DMS153 treated with DMSO at 0.1 percent for 48 hours (cell line): ENCODE measurements at regions not wholly inside any gene's neighbourhood (a gene's known extent, or its start where the extent isn't known, plus 50 kb on each side); places are given as distances from the start of the nearest gene placed in this dataset.

ENCODE experiments used
- DNase-seq: peaks from one replicate; lab custom pipeline; 2025; ENCODE audit not compliant: unreplicated experiment; lab: John Stamatoyannopoulos, UW

DNA sequence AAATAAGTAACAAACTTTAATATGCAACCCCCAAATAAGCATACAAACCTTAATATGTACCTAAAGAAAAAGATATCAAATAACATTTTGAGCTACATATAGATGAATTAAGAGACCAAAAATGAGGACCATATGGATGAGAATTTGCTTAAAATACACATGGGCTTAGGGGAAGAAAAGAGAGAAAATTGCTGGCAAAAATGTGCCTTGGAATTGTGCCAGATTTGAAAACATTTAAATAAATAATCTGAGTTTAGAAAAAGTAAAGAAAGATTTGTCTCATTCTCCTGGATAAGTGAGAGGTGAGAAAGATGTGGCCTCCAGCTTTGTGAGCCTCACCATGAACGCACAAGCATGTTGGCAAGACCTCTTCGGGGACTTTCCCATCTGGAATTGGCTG lies 372.6 kb downstream of the SOX11 start:
- no peak for DNase-seq

DNA sequence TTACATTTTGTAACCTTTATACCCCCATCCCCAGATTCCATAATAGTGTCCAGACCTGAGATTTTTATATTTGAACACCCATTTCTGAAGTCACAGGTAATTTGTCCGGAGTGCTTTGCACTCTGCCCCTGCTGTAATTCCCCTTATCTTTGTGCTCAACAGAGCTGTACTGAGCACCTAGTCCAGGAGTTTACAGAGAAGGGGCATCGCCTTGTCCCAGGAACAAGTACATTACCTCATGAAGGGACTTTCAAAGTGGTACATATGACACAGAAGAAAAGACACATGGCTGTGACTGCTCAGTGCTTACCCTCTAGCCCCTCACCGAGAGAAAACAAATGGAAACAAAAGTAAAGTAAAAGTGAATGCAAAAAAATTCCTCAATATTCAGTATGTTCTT lies 373.5 kb downstream of the SOX11 start:
- DNase-seq: no peak

DNA sequence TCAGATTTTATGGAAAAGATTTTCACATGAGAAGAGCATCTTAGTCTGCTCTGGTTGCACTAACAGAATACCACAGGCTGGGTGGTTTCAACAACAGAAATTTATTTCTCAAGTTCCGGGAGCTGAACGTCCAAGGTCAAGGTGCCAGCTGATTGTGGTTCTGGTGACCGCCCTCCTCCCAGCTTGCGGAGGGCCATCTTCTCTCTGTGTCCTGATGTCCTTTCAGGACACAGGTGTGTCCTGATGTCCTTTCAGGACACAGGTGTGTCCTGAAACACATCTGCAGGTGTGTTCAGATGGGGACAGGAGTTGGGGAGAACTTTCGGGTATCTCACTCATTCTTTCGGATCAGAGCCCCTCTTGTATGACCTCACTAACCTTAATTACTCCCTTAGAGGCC lies 374.9 kb downstream of the SOX11 start:
- no peak for DNase-seq

DNA sequence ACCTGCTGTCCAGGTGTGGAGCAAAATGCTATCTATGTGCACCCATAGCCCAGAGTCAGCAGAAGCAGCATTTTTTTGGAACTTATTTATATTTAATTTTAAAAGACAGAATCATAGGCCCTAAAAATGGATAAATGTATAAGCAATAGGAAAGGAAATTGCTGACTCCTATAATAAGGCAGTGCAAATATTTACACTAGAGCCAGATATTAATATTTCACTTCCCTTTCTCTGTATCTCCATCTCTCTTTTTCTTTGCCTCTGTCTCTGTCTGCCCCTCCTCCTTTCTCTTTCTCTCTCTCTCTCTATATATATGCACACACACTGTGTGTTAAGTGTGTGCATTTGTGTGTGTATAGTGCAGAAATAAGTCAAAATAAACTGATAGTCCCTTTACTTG lies 375.6 kb downstream of the SOX11 start:
- DNase-seq: no peak

DNA sequence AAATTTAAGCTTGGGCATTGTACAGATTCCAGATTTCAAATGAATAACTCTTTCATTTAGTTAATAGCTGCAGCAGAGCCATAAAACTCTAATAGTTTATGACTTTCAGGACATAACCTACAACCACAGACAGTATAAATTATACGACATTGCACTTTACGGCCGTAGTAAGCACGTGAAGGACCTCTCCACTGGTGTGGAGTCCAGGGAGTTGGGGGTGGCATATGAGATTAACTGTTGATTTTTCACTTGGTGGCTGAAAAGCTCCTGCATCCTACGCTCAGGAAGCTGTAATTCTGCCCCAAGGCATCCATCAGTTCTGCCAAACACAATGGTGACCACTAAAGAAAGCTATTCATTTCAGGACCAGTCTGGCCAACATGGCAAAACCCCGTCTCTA lies 376.2 kb downstream of the SOX11 start:
- peak; percentile 68 for DNase-seq

DNA sequence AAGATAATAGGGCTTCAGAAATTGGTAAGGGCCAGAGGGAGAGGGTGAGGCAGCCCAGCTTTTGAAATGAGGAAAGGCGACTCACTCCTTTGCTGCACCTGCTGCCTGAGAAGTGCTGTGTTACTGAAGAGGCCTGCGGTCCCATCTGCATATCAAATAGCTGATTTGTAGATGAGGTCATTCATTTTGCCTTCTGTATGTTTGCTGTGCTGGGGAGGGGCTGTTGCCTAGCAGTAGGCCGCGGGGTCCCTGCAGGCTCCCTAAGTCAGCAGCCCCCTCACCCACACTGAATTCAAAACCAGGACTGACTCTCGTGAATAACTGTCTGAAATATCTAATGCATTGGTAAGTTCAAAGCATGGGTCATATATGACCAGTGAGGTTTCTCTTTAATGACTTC lies 377.2 kb downstream of the SOX11 start:
- peak; percentile 42 for DNase-seq

DNA sequence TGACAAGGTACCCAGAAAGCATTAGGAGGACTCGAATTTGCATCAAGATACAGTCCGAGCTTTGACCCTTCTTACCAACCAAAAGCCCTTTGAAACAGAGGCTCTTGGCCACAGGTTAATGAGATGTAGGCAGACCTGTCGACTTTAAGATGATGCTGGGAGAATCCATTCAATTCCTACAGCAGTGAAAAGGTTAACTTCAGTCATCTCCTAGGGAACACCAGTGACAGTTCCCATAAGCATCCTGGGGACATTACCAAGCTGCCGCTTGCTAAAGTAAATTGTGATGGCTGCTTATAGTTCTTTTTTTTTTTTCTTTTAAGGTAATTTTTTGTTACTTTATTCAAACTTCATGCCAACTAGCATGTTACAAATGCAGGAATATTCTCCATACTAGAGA lies 379.3 kb downstream of the SOX11 start:
- no peak for DNase-seq

DNA sequence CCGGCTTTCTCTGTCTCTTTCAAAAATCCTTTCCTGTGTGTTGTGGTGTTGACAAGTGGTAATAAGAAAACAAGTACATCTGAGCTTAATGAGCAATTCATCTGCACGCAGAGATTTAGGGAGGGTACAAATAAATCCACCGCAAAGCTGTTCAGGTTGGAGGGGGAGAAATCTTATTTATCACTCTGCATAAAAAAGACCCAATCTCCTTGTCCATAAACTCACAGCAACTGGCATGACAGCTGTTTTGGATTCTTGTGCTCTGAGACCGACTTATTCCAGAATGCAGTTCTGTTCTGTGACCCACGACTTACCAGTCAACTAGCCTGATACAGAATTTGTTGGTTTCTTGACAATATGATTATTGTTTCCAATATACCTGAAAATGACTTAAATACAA lies 380.1 kb downstream of the SOX11 start:
- DNase-seq: no peak

DNA sequence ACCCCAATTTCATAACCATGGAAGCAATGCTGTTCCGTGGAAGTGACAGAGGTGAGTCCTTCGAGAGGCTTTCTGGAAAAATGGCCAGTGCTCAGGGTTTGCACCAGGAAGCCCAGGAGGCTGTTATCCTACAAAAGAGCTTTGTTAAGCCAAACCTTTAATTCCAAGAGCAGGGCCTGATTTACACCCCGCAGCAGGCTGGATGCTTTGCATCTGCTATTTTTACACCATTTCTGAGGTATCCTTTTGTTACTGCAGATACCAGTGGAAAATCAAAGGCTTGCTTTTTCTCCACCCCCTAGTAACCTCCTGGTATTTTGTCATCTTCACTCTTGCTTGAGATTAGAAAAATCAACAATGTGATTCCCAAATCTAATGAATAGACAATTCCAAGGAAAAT lies 380.6 kb downstream of the SOX11 start:
- peak; percentile 66 for DNase-seq

DNA sequence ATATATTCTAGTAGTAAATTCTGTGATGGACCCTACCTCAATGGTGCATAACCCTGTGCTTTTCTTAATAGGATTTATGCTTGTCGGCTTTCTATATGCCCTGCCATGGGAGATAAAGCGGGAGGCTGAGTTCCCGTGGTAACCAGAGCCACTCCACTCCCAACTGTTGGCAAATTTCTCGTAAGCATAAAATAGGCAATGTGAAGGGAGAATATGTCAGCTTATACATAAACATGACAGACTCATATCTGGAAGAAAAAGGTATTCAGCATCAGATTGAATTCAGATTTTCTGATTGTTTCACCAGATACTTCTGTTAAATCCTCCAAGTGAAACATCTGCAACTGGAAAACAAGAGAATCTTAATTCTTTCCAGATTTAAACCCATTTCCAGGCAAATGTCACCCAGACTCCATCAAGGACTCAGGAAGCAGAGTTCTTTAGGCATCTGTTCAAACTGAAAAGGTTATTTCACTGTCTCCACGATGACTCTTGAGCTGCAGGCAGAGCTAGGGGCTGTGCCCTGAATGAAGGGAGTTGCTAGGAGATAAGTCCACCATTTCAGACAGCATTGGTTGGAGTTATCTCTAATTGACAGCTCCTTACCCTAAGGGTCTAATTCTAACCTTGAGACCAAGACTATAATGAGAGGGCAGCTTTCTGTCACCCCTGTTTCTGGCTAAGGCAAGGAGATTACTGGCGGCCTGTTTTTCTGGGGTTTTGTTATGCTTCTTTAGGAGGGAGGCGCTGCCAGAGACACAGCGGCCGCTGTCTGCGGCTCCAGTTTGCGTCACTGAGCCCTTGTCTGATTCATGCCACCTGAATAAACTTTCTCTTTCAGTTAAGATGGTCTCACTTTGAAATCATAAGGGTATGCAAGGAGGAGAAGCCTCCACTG lies 381.3 kb downstream of the SOX11 start:
- peak; percentile 73 for DNase-seq

DNA sequence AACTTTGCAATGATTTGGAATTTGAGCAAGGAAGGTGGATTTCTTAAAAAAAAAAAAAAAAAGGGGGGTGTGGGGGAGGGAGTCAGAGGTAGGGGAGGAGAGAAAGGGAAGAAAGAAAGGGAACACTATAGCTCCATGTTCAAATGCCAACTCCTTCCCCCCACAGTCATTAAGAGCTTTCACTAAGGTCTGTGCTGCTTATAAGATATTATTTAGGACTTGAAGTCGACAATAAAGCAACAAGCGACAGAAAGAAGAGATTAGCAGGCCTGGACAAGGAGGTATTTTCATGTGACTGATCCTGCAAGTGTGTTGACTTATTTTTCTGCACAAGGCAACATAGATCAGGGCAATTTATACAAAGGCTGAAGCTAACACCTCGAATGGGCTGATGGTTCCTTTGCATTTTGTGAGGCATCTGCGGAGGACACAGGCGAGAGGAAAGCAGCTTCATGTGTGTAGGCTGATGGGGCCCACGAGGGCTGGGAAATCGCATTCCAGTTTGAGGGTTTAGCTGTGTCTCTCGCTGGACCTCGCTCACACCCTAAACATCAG lies 382.0 kb downstream of the SOX11 start:
- DNase-seq: no peak

DNA sequence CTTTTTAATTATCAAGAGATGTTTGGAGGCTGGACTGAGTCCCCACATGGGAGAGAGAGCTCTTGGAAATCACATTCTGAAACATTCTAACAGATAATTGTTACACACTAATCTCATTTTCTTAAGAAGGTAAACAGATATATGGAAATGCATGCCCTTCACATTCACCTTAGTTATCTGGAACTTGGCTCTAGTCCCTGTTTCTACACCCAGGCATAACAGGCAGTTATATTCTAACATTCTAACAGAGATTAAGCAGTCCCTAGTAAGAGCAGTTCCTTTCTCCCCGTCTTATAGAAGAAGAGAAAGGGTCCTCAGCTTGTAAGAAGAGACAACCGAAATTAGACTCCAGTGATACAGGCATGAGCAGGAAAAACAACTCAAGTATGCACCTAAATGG lies 385.4 kb downstream of the SOX11 start:
- no peak for DNase-seq

DNA sequence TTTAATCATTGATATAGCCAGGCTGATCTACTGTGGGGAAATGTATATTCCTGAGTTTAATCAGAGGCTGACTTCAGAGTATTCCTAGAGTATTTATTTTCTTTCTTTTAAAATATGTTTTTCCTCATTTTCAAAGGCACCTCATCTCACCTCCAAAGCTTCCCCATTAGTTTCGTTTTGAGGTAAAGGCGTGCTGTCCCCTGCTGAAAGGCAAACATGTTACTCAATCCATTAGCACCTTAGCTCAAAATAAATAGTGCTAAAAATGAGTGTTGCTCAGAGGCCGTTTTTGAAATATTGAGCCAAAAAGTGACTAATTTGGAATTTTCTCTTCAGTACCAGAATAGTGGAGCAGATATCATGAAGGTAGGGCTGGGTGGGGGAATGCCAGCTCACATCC lies 386.2 kb downstream of the SOX11 start:
- DNase-seq: no peak

DNA sequence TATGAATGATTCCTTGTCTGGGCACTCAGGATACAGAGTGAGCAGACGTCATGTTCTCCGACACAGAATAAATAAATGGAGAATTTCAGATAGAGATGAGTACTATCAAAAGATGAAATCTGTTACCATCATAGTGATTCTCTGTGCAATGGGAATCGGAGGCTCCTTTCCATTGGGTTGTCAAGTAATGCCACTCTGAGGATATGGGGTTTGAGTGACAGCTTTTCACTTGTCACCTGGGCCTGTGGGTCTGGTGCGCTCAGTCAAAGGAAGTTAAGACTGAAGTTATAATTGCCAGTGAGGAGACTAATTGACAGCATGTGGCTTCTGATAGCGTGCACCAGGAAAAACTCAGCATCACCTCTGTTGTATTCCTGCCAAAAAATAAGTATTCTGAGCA lies 387.2 kb downstream of the SOX11 start:
- DNase-seq: no peak

DNA sequence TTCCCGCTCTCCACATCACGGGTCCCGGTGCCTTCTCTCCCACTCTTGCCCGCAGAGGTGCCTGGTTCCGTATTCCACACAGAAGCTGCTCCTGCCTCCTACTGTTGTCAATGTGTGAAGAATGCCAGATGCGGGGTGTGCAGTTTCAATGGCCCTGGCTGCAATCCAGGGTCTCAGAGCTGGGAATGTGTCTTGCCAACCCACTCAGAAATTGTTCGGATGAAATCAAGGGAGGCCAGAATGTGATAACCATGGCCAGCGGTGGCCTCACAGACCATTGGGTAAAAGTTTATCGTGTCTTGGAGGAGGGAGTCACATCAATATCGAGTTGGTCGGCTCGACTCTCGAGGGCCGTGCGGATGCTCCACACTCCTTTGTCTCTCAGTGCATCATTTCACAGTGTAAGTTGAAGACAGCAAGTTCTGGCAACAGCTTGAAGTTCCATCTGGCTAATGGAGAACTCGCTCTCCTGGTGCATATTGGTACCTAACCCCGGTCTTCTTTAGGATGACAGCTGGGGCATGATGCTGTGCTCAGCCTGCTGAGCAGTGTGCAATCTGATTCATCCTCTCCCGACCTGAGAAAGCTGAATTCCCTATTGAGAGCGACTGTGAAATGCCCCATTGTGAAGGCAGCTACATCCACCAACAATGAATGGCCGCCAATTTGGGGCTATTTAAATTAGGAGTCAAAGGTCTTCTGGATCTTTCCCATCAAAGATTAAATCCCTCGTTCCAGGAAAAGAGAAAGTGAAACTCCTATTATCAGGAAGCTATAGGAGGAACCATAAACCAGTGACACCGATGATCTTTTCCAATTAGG lies 389.0 kb downstream of the SOX11 start:
- DNase-seq: peak; percentile 50

DNA sequence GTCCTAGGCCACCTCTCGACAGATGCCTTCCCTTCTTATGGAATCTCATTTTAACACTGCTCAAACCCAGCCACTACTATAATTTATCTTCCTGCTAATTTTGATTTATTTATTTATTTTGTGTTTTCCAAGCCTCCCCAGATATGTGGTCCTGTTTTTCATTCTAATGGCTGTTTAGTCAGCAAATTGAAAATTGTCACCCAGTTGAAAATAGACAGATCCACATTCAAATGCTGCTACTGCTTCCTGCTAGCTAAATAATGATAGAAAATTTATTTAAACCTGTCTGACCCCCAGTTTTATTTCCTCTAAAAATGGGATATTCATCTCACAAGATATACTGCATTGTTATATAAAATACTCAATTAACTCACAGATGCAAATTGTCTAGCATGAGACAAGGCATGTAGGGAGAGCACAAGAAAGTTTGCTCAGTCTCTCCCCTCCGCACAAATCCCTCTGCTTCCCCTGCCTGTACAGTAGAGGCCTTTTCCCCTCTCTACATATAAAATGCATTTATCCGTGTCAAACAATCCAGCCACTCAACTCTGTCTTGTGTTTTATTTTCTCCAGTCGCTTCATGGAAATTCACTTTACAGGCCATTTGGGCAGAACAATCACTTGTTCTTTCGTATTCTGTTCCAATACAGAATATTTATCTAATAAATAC lies 389.9 kb downstream of the SOX11 start:
- DNase-seq: no peak

DNA sequence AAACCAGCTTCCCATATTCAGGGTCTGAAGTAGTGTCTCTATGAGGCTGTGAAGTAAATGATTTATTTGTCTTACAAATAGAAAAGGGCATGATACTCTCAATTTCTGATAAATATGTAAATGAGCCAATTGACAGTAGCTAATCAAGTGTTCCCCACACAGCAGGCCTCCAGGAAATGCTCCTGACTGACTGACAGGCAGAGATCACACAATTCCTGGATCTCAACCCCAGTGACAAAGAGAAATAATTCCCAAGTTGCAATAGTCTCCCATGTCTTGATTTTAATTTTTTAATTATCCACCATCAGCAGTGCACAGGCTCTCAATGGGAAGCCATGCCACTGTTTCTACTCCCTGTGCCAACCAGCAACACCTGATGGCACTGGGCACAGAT lies 390.4 kb downstream of the SOX11 start:
- no peak for DNase-seq

DNA sequence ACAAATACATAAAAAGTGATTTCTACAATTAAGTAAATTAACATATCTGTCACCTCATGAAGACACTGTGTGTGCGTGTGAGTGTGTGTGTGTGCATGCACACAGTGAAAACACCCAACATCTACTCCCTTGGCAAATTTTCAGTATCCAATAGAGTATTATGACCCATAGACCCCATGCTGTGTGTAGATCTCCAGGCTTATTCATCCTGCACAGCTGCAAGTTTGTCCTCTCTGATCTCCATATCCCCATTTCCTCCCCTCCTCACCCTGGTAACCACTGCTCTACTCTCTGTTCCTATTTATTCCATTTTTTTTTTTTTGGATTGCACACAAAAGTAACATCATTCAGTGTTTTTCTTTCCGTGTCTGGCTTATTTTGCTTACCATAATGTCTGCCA lies 391.0 kb downstream of the SOX11 start:
- DNase-seq: no peak

DNA sequence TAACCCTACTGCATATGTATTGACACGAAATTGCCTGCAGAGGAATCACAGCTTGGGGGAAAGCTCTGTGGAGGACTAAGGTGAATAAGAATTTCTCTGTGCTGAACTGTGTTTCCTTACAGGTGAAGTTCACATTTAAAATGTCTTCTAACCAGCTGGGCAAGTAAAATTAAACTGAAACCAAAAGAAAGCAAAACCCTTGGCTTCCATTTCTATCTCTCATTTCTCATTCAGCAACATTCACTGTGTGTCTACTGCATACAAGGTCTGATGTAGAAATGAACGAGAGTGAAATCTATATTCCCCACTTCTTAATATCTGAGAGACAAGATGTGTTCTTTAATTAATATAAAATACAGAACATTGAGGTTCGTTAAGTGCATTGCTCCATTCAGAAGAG lies 397.3 kb downstream of the SOX11 start:
- no peak for DNase-seq

DNA sequence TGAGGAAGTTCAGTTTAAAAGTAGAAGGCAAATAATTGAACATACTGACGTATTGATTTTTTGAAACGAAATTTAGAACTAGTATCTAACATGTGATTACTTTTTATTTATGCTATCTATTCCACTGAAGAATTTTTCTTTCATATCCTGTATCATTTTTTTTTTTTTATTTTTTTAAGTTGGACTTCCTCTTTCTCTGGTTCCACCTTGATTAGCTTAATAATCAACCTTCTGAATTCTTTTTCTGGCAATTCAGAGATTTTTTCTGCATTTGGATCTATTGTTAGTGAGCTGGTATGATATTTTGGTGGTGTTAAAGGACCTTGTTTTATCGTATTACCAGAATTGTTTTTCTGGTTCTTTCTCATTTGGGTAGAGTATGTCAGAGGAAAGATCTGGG lies 411.2 kb downstream of the SOX11 start:
- no peak for DNase-seq

DNA sequence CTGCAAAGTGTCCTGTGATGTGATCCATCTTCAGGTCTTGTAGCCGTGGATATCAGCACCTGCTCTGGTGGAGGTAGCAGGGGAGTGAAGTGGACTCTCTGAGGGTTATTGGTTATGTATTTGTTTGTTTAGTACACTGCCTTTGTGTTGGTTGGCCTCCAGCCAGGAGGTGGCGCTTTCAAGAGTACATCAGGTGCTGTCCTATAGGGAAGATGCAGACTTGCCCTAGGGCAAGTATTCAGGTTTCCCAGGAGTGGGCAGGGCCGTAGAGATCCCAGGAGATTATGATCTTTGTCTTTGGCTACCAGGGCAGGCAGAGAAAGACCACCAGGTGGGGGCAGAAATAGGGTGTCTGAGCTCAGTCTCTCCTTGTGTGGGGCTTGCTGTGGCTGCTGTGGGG lies 411.8 kb downstream of the SOX11 start:
- DNase-seq: peak; percentile 79
